CD4-positive, alpha-beta T cell treated with Interleukin-2 at 100 ng/mL for 4 hours (primary cell): ENCODE measurements at regions not wholly inside any gene's neighbourhood (a gene's known extent, or its start where the extent isn't known, plus 50 kb on each side); places are given as distances from the start of the nearest gene placed in this dataset.

Experiments
- DNase-seq: peaks from one replicate; pipeline ENCODE4 v3.0.0-alpha.2; 2020; ENCODE audit warnings: low spot score

DNA sequence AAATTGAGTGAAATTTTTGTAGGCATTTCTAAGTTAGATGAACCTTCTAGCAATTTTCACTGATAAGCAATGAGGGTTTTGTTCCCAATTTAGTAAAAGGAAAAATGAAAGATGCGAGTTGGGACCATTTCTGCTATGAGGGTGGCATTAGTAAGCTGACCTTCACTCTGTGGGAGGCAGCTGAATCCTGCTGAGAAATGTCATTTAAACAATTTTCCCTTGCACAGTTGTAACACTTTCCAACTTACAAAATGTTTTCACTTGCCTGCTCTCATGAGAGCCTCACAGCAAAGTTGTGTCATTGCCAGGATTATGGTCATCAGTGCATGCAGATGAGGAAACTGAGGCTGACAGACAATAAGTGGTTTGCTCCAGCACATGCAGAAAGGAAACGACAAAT lies 527.7 kb downstream of the TNS1 start:
- no peak for DNase-seq

DNA sequence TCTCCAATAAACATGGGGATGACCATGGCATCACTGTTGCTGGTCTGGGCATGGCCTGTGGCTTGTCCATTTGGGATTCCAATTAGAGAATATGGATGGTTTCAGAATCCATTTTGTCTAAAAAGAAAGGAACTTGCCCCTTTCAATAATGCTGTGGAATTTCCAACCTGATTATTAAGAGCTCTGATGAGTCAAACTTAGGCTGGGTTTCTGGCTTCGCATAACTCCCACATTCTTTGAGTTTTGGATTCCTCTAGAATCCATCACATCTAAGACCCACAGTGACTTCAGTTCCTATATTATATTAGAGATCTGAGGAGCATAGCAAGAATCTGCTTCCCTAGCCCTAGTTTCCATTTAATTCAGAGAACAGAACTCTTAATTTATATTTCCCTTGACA lies 531.5 kb downstream of the TNS1 start:
- no peak for DNase-seq

DNA sequence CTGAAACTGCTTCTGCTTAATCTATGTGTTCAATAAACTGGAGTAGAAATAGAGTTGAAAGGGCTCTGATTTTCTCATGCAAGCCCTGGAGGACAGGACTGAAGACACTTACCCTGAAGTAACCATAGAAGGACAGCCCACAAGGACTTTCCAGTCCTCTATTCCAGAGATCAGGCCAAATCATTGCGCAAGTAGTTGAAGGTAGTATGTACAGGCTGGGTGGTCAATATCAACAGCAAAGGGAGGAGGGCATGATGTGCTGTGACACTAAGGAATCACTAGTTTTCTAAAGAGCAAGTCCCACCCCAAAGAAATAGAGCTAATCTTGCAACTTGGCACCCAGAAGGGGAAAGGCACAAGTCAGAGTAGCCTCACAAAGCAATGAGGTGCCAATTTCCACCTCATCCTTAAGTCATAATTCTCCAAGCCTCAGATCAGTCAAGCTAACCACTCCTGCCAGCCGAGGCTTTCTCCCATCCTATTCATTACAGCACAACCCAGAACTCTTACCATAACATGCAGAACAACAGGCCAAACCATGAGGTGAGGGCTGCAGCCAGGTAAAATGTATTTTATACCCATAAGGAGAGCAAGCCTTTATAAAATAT lies 533.5 kb downstream of the TNS1 start:
- DNase-seq, result no peak

DNA sequence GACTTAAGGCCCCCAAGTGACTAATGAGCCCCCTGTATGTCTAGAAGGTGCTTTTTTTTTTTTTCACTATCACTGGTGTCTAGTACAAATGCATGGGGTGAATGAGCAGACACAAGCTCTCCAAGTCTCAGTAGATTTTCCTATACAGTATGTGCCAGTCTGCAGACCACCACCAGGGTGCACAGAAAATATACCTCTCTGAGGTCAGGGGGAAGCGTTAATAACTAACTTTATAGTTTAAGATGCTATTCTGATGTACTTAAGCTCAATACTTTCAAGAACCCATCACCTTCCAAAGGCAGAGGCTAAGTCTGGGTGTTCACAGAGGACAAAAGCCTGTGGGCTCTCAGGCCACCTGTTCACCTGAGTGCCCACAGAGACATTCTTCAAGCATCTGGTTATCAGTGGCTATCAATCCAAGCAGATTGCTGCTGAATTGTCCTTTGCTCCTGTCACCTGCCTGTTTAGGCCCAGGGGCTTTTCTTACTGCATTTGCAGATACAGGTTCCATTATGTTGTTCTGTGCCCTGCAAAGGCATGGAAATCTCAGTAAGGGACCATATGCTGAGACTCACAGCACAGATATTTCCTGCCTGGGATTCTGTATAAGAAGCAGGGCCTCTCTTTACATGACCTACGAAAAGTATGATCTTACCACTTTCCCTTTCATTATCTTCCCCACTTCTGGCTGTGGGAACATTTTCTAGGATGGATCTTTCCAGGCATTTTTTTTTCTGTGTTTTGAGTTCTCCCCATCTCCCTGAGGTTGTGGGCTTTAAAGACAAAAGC lies 534.6 kb downstream of the TNS1 start:
- DNase-seq, result no peak

DNA sequence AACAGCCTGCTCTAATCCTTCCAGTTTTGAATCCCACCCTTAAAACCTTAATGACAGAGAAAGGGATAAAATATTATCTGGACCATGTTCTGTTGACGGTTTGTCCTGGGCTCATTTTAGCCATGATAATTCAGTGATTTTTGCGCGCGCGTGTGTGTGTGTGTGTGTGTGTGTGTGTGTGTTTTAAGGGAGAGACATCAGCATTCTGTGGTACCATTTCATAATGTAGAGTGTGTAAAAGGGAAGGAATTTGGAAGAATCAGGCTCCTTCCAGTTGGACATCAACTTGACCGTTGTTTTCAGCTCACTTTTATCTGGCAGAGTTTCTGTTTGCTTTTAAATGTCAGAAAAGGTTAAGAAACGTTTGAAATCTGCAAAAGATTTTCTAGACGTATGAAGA lies 535.5 kb downstream of the TNS1 start:
- no peak for DNase-seq

DNA sequence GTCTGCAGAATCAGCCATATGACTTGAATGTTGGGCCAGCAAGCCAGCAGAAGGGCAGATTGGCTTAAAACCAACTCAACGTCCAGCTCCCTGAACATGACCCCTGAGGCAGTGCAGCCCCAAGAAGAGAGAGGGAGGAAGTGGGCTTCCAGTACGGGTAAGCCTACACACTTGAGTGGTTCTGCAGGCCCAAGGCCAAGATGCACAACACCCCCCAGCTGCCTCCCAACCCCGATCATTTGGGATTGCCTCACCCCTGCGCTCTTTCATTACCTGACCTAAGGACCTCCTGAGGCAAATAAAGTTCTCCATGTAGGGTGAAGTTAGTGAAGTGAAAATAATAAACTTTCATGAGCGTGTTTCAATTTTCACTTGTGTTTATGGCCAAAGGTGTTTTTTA lies 536.0 kb downstream of the TNS1 start:
- DNase-seq, result no peak

DNA sequence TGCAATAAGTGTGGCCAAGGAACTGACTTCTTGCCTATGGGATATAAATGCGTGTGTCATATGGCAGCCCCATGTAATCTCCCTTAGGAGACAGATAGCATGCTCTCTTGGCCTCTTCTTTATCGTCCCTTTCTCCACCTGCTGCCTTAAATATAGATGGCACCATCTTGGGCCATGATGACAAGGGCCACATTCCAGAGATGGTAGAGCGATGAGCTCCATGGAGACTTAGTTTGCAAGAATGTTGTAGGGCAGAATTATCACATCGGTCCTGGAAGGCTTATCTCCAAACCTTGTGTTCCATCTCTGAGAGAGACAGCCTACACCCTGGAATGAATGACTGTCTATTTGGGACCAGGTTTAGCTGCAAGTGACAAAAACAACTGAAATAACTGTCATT lies 536.7 kb downstream of the TNS1 start:
- DNase-seq, result no peak

DNA sequence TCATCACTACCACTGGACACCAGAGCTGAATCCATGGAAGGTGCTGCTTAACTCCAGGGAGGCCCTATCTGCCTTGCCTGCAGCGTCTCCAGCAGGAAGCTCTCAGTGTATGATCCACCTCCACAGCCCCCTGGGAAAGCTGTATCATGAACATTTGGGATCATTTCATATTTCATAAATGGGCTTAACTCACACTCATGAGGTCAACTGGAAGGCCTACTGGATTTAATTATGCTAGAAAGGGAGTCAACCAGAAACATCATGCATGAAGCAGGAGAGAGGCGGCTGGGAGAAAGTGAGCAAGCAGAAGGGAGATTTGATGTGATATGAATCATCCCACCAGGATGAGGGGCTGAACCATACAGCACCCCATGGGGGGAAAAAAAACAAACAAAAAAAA lies 537.7 kb downstream of the TNS1 start:
- no peak for DNase-seq

DNA sequence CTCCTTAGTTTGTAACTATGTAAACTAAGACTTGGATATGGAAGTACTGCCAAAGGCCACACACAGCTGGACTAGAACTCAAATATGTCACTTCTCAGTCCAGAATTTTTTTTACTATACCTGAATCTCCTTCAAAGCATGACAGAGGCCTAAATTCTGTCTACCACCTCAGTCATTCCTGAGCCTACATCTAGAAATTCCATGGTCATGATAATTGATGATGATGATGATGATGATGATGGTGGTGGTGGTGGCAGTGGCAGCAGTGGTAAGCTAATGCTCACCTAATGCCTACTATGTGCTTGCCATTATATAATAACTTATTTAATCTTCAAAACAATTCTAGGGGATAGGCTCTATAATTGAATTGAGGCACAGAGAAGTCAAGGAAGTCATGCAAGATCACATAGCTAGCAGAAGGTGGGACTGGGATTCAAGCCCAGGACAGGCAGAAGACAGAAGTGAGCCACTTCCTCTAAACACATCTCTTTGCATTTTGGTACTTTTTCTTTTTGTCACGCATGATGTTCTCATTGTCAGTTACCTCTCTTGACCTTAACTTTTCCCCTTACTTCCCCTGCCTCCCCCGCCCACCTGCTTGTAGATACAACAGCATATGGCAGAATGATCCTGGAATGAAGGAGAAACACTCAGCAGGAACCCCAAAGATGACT lies 539.3 kb downstream of the TNS1 start:
- no peak for DNase-seq

DNA sequence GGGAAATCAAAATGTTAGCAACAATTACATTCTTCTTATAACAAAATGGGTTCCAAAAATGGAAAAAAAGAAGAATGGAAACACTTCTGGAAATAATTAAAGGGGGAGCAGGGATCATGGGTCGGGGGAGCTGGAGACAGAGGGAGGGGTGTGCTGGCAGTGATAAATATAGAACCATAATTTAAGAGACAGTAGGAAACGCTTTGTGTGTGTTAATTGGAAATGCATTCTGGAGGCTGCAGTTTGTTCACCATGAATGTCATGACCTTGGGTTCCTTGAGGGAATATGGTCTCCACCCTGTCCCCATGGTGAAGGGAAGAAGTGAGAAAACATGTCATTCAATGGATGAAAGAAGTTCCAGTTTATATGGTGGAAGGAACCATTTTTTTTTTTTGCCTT lies 540.7 kb downstream of the TNS1 start:
- no peak for DNase-seq

DNA sequence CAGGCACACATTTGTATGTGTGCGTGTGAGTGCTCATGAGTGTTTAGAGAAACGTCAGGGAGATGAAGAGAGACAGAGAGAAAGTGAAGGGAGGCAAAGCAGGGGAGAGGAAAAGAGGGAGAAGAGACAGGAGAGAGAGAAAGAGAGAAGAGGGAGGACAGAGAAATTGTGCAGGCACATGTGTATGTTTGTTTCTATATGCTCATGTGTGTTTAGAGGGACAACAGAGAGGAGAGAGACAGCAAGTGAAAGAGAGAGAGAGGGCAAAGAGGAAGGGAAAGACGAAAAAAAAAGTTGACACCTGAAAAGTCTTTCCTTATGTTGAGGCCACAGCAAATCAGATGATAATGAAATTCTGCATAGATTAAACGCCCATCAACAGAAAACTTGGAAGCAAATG lies 541.1 kb downstream of the TNS1 start:
- DNase-seq, result no peak

DNA sequence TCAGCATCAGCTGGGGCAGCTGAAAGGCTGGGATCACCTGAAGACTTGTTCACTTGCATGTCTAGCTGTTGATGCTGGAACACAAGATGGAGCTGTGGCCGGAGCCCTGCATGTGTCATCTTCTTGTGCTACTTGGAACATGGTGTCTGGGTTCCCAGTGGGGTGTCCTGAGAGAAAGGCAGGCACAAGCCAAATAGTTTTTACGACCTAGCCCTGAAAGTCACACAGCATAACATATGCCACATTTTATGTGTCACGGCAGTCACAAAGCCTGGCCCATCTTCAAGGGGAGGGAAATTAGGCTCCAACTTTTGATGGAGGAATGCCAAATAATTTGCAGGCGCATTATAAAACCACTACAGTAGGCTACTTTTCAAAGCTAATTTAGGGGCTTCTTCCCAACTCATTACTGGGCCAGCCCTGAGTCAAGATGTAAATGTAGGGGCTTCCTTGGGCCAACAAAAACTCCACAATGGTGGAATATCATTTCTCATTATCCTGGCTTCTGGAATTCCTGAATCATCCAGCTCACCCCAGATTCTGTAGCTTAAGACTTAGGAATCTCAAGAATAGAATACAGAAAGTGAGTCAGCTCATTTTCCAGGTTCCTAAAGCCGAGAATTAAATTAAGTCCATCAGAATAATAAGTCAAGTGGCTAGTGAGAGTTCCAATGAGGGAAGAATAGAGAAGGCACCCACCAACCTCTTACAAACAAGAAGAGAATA lies 543.0 kb downstream of the TNS1 start:
- DNase-seq, result no peak

DNA sequence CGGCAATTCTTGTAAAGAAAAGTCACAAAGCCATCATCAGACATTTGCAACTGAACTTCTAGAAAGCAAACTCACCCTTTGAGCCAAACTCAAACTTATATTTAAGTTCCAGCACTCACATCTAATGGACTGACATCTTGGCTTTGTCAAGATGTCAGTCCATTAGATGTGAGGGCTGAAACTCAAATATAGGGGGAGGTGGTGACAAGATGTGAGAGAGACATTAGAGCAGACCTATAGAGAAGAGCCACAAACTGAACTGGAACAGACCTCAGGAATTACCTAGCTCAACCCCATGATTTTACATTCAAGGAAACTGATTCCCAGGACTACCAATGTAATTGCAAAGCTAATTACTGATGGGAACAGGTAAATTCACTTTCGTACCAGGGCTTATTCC lies 543.8 kb downstream of the TNS1 start:
- DNase-seq, result no peak

DNA sequence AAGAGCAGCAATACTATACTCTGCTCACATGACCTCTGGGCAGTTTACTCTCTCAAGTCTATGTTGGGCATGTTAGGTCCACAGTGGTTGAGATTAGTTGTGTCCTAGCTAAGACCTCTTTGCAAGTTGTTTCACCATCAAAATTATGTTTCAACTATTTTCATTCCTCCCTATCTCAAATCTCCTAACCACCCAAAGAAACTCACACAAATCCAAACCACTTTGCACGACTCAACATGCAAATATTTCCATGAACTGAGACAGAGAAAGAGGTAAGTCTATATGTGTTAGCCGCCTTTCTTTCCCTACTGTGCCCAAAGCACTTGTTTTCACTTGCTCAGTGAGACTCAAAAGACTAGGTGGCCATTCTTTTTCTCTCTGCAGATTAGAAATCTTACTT lies 546.8 kb downstream of the TNS1 start:
- DNase-seq, result no peak

DNA sequence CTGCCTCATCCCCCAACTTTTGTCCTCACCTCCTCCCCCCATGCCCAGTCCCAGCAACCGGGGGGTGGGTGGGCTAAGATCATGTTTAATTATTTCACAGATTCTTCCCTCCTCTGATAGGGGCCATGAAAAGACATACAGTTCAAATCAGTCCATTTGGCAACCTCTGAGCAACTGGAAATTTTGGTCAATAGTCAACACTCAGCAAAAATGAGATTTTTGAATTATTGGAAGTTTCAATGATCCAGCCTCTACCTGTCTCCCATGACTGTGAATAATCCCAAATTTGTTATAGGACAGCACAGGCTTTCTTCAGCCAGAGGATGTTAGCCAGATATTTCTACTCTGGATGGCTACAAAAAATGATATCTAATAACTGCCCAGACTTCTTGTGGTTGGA lies 549.9 kb downstream of the TNS1 start:
- DNase-seq, result no peak

DNA sequence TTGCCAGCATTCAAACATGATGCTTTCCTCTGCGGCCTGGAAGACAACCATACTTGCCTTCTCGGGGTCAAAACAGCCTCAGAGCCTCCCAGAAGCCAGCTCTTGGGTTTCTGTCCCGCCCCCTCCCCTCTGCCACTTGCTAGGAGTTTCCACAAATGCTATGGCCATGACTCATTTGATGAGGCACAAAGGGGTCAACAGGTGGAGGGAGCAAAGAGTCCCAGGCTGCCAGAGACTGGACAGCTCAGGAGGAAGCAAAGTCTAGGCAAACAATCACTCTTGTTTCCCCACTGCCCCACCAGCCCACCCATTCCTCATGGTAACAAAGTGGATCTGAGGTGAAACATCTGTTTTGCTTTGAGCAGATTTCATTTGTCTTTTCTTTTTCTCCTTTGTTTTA lies 551.1 kb downstream of the TNS1 start:
- DNase-seq, result no peak

DNA sequence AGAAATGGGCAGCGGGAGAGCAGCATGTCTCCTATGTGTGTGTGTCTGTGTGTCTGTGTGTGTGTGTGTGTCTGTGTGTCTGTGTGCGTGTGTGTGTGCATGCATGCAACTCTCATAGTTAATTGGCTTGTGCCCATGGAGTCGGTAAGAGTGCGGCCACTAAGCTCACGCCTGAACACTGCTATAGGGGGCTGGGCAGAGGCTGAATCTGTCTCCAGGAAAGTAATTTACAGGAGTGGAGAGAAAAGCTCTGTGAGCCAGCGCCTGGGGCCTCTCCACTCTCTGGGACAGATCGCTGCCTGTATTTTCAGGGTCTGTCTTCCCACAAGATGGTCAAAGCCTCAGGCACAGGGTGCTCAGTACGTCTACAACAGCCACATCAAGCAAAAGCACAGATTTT lies 553.4 kb downstream of the TNS1 start:
- no peak for DNase-seq

DNA sequence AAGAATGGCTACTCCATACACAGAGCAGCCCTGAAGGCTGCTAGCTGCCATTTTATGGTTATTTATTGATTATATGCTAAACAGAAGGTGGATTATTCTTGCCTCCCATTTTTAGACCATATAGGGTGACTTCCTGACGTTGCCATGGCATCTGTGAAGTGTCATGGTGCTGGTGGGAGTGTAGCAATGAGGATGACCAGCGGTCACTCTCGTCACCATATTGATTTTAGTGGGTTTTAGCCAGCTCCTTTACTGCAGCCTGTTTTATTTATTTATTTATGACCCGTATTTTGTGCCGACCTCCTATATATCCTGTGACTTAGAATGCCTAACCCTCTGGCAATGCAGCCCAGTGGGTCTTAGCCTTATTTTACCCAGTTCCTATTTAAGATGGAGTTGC lies 553.9 kb downstream of the TNS1 start:
- DNase-seq, result no peak

DNA sequence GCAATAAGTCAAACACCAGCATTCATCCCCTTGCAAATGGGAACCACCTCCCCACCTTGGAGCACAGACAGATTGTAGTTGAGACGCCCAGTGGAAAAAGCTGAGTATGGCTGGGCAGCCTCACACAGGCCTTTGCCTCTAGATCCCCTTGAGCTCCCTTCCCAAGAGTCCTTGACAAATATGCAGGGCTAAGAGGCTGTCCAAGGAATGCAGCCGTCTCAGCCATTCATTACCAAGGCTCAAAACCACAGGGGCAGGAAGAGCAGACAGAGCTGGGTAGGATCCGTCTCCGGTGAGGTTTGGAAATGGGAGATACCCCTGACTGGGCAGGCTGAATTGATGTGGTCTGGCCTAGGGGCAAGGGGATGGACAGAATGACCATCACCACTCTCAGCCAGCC lies 557.1 kb downstream of the TNS1 start:
- DNase-seq, result no peak

DNA sequence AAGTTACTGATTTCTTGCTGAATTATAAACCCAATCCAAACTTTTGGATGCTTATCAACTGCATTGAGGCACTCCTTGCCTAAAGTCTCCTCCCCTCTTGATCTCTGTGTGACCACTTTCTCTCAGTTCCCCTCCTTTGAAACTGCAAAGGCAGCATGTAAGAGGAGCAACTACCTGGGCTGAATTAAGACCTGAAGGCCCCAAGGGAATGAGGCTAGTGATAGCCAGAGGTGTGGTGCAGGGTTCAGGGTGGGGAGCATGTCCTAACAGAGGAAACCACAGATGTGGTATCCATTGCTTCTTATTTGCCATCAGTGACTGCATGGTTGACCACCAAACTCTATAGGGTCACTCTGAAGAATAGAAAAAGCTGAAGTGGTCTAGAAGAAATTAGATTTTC lies 557.9 kb downstream of the TNS1 start:
- DNase-seq, result no peak

DNA sequence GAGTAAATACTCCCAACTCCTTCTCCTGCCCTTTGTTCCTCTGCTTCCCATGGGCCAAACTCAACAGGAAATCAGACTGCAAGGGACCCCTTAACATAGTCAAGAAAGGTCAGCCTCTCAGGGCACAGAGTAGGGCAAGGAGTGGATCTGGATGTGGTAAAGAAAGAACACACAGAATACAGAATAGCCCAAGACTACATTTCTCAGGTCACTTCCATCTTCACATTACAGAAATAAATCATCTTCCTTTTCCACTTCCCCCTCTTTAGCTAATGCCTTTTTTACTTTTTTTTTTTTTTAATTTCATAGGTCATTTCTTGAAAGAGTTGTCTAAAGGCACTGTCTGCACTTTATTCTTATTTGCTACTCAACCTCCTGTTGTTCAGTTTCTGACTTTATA lies 558.3 kb downstream of the TNS1 start:
- no peak for DNase-seq

DNA sequence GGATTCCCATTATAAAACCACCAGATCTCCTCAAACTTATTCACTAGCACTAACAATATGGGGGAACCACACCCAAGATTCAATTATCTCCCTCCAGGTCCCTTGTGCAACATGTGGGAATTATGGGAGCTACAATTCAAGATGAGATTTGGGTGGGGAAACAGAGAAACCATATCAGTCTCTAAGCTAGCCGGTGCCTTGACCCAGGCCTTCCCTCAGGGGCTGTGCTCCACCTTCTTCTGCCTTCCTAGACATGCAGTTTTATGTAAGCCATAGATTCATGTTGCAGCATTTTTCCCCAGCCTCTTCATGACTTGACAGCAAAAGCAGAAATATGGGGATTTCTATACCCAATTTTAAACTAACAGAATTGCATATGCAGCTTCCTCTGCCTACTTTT lies 559.2 kb downstream of the TNS1 start:
- DNase-seq, result no peak

DNA sequence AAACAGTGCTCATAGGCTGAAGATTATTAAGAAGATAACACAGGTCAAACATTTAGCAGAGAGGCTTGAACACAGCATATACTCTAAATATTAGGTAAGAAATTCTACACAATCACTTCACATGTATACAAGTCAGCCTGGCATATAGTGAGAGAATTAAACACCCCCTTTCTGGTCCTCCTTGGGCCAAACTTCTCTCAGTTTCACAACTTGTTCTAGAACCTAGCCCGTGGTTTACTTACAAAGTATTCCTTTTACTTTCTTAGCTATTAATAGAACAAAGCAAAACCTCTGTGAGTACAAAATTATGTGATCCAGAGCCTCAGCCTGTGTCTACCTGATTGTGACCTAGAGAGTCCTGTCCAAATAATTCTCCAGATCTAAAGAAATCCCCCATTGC lies 562.8 kb downstream of the TNS1 start:
- DNase-seq, result no peak
